ENCODE measurements at regions not wholly inside any gene's neighbourhood (a gene's known extent, or its start where the extent isn't known, plus 50 kb on each side); places are given as distances from the start of the nearest gene placed in this dataset.

DNA sequence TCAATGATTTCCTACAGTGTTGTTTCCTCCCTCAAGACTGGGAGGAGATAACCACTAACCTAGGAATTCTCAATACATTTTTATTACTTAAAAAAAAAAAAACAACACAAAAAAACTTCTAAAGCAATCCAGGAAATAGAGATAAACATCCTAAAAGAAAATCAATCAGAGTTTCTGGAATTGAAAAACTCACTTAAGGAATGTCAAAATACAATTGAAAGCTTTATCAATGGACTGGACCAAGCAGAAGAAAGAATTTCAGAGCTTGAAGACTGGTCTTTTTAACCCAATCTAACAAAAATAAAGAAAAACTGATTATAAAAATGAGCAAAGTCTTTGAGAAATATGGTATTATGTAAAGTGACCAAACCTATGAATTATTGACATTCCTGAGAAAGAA is 394.1 kb downstream of the XPNPEP1 start:
- TF ChIP-seq, protein P1, sequence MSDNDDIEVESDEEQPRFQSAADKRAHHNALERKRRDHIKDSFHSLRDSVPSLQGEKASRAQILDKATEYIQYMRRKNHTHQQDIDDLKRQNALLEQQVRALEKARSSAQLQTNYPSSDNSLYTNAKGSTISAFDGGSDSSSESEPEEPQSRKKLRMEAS (IDR thresholded peaks at IDR 0.05): no peak
- TF ChIP-seq, protein P2, sequence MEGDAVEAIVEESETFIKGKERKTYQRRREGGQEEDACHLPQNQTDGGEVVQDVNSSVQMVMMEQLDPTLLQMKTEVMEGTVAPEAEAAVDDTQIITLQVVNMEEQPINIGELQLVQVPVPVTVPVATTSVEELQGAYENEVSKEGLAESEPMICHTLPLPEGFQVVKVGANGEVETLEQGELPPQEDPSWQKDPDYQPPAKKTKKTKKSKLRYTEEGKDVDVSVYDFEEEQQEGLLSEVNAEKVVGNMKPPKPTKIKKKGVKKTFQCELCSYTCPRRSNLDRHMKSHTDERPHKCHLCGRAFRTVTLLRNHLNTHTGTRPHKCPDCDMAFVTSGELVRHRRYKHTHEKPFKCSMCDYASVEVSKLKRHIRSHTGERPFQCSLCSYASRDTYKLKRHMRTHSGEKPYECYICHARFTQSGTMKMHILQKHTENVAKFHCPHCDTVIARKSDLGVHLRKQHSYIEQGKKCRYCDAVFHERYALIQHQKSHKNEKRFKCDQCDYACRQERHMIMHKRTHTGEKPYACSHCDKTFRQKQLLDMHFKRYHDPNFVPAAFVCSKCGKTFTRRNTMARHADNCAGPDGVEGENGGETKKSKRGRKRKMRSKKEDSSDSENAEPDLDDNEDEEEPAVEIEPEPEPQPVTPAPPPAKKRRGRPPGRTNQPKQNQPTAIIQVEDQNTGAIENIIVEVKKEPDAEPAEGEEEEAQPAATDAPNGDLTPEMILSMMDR (IDR thresholded peaks at IDR 0.05): no peak
- TF ChIP-seq POLR2A (IDR thresholded peaks at IDR 0.05; ENCODE audit: low read length) (no peak), POLR2AphosphoS2 (conservative IDR thresholded peaks at IDR 0.05; ENCODE audit: low read length) (no peak), PHF8 (IDR thresholded peaks at IDR 0.05; ENCODE audit: borderline replicate concordance, low read depth) (no peak), RNF2 (IDR thresholded peaks at IDR 0.05; ENCODE audit: borderline replicate concordance, low read depth) (no peak), ESRRA (IDR thresholded peaks at IDR 0.05; ENCODE audit: borderline replicate concordance, low read length) (no peak), HDAC2 (IDR thresholded peaks at IDR 0.05) (no peak), CBX8 (IDR thresholded peaks at IDR 0.05) (no peak)
